CD14-positive monocyte (primary cell): ENCODE measurements at regions not wholly inside any gene's neighbourhood (a gene's known extent, or its start where the extent isn't known, plus 50 kb on each side); places are given as distances from the start of the nearest gene placed in this dataset.

ENCODE experiments used
- DNase-seq, 3 donors: peaks; one replicate each; pipeline ENCODE4 v3.0.0-alpha.2; 2011 to 2022
- H2AFZ ChIP-seq: 2 replicates; pipeline ENCODE4 v1.6.0; 2012; ENCODE audit warnings: mild to moderate bottlenecking, low read depth, low read length, inconsistent platforms; ENCODE audit not compliant: insufficient read depth, poor library complexity, severe bottlenecking
- H3K27ac ChIP-seq, 2 donors: 1 replicate in 1 of 2; 2 replicates in 1 of 2; pipeline ENCODE4 v1.5.1; 2012 to 2013; ENCODE audit warnings: low read length in 2 of 2, control low read depth in 1 of 2, inconsistent platforms in 1 of 2, low read depth in 1 of 2, mild to moderate bottlenecking in 1 of 2
- H3K27me3 ChIP-seq, 2 donors: one replicate each; pipeline versions ENCODE4 v1.6.0 to v1.6.1; 2011 to 2013; ENCODE audit warnings: low read length in 2 of 2; ENCODE audit not compliant: control insufficient read depth in 2 of 2, insufficient read depth in 2 of 2
- H3K36me3 ChIP-seq, 2 donors: replicated peaks in 1 of 2; 1 replicate in 1 of 2; 2 replicates in 1 of 2; pipeline versions ENCODE4 v1.5.1 to v1.6.1; 2012 to 2013; ENCODE audit warnings: low read length in 2 of 2, control low read depth in 1 of 2, inconsistent platforms in 1 of 2, mild to moderate bottlenecking in 1 of 2; ENCODE audit not compliant: insufficient read depth in 2 of 2, control insufficient read depth in 1 of 2
- H3K4me1 ChIP-seq, 2 donors: 1 replicate in 1 of 2; 2 replicates in 1 of 2; pipeline versions ENCODE4 v1.5.1 to v1.6.1; 2012 to 2013; ENCODE audit warnings: low read length in 2 of 2, control low read depth in 1 of 2, inconsistent platforms in 1 of 2, mild to moderate bottlenecking in 1 of 2, moderate library complexity in 1 of 2; ENCODE audit not compliant: insufficient read depth in 2 of 2, control insufficient read depth in 1 of 2
- H3K4me2 ChIP-seq: replicated peaks from 2 replicates; pipeline ENCODE3; 2012; ENCODE audit warnings: low read length, moderate library complexity, mild to moderate bottlenecking; ENCODE audit not compliant: poor library complexity, severe bottlenecking; ENCODE audit errors: extremely low read depth
- H3K4me3 ChIP-seq, 3 experiments: fragments of 200-600 bp in 1 of 3; sonication (generic) in 1 of 3; replicated peaks in 1 of 3; 1 replicate in 2 of 3; 2 replicates in 1 of 3; pipeline ENCODE4 v1.5.1; 2011 to 2013; ENCODE audit warnings: low read length in 3 of 3, mild to moderate bottlenecking in 3 of 3, control low read depth in 2 of 3, low read depth in 2 of 3, inconsistent platforms in 1 of 3, moderate library complexity in 1 of 3
- H3K79me2 ChIP-seq: 2 replicates; pipeline ENCODE4 v1.6.0; 2012; ENCODE audit warnings: mild to moderate bottlenecking, control low read depth, inconsistent platforms, low read length, moderate library complexity; ENCODE audit not compliant: insufficient read depth
- H3K9ac ChIP-seq: 2 replicates; pipeline ENCODE4 v1.6.0; 2017; ENCODE audit warnings: low read length, mild to moderate bottlenecking; ENCODE audit not compliant: insufficient read depth, poor library complexity, severe bottlenecking
- H3K9me3 ChIP-seq, 2 donors: replicated peaks in 1 of 2; 1 replicate in 1 of 2; 2 replicates in 1 of 2; pipeline versions ENCODE4 v1.5.1 to v1.6.1; 2012 to 2013; ENCODE audit warnings: low read length in 2 of 2, control low read depth in 1 of 2; ENCODE audit not compliant: control insufficient read depth in 1 of 2, insufficient read depth in 1 of 2
- H4K20me1 ChIP-seq: 2 replicates; pipeline ENCODE4 v1.6.0; 2012; ENCODE audit warnings: mild to moderate bottlenecking, low read length, control low read depth, moderate library complexity; ENCODE audit not compliant: insufficient read depth
- H3K27ac Mint-ChIP-seq, 7 donors: one replicate each; pipeline ENCODE4 v1.8.0; 2020; ENCODE audit warnings: mild to moderate bottlenecking in 7 of 7, mixed read lengths in 7 of 7, moderate library complexity in 6 of 7, inconsistent platforms in 2 of 7
- H3K27me3 Mint-ChIP-seq, 3 donors: one replicate each; pipeline ENCODE4 v1.8.0; 2021 to 2022; ENCODE audit warnings: low read depth in 3 of 3, mild to moderate bottlenecking in 3 of 3, mixed read lengths in 3 of 3, moderate library complexity in 3 of 3, inconsistent platforms in 1 of 3
- H3K36me3 Mint-ChIP-seq, 2 donors: one replicate each; pipeline ENCODE4 v1.8.0; 2020; ENCODE audit warnings: mixed read lengths in 2 of 2, inconsistent platforms in 1 of 2, mild to moderate bottlenecking in 1 of 2
- H3K4me1 Mint-ChIP-seq: one replicate; pipeline ENCODE4 v1.8.0; 2020; ENCODE audit warnings: mild to moderate bottlenecking, mixed read lengths
- H3K4me3 Mint-ChIP-seq, 2 donors: one replicate each; pipeline ENCODE4 v1.8.0; 2020; ENCODE audit warnings: mild to moderate bottlenecking in 2 of 2, mixed read lengths in 2 of 2, moderate library complexity in 1 of 2
- H3K9me3 Mint-ChIP-seq, 7 donors: one replicate each; pipeline ENCODE4 v1.8.0; 2020 to 2022; ENCODE audit warnings: mixed read lengths in 7 of 7, mild to moderate bottlenecking in 6 of 7, moderate library complexity in 6 of 7, inconsistent platforms in 2 of 7
- CTCF ChIP-seq: fragments of 200-600 bp; IDR thresholded peaks from one replicate; pipeline ENCODE4 v1.8.0; 2022; ENCODE audit warnings: antibody characterized with exemption, mild to moderate bottlenecking
- WGBS: methylation state at CpG from one replicate; pipeline ENCODE4 v1.1.5; 2013; ENCODE audit warnings: missing lambda C conversion rate; ENCODE audit not compliant: insufficient coverage; 5-methylcytosine and 5-hydroxymethylcytosine counted together
- intact Hi-C, 2 donors: fragments of 100-400 bp; cut with micrococcal nuclease; formaldehyde crosslinking; loops; one replicate each; pipeline versions ENCODE4 v1.15.0 to v1.15.1; 2023

GRCh38 chr13:79716191-79716590 lies 235.2 kb downstream of the NDFIP2 start:
- no peak overlapping the region for H2AFZ ChIP-seq
- Mint-ChIP-seq H3K4me1 (peaks cover 2% of the 10 kb centered on the region), H3K9me3 (peaks cover 0 to 9% (median 5%) of the 10 kb centered on the region in 7 donors), H3K27ac (no peak overlapping the region), H3K36me3 (no peaks in the 10 kb centered on the region), H3K4me3 (no peak overlapping the region), H3K27me3 (peaks cover 0 to 3% (median 2%) of the 10 kb centered on the region in 3 donors)
- no peak overlapping the region for H3K9ac ChIP-seq
- H3K9me3 ChIP-seq: no peaks in the 10 kb centered on the region
- WGBS: no CpG with 5 or more reads among the region's 3 CpGs
- H3K36me3 ChIP-seq: no peaks in the 10 kb centered on the region
- no peaks in the 10 kb centered on the region for H4K20me1 ChIP-seq
- no peak for DNase-seq
- H3K4me1 ChIP-seq: no peaks in the 10 kb centered on the region
- intact Hi-C loops: no loop called here
- H3K4me2 ChIP-seq: no peak overlapping the region
- TF ChIP-seq CTCF: no peak
- no peaks in the 10 kb centered on the region for H3K27me3 ChIP-seq
- H3K27ac ChIP-seq: no peak overlapping the region
- H3K79me2 ChIP-seq: no peaks in the 10 kb centered on the region
- no peak overlapping the region for H3K4me3 ChIP-seq

GRCh38 chr13:79711631-79712030 lies 230.7 kb downstream of the NDFIP2 start:
- Histone ChIP-seq H3K27me3 (no peaks in the 10 kb centered on the region), H3K27ac (no peak overlapping the region), H3K4me3 (no peak overlapping the region), H3K4me2 (no peak overlapping the region), H3K9me3 (no peaks in the 10 kb centered on the region), H3K9ac (no peak overlapping the region), H3K79me2 (no peaks in the 10 kb centered on the region), H2AFZ (no peak overlapping the region), H3K36me3 (no peaks in the 10 kb centered on the region), H4K20me1 (no peaks in the 10 kb centered on the region), H3K4me1 (no peaks in the 10 kb centered on the region)
- Mint-ChIP-seq H3K4me3 (no peak overlapping the region), H3K9me3 (peaks cover 0 to 5% (median 2%) of the 10 kb centered on the region in 7 donors), H3K27ac (no peak overlapping the region), H3K4me1 (peaks cover 4% of the 10 kb centered on the region), H3K36me3 (no peaks in the 10 kb centered on the region), H3K27me3 (peaks cover 0 to 3% (median 2%) of the 10 kb centered on the region in 3 donors)
- intact Hi-C loops: no loop called here
- DNase-seq: no peak
- no peak for TF ChIP-seq CTCF
